Activated CD4-positive, alpha-beta T cell treated with anti-CD3 and anti-CD28 coated beads, Interleukin-2, amount 50 U/mL, for 4 hours (primary cell): ENCODE measurements at regions not wholly inside any gene's neighbourhood (a gene's known extent, or its start where the extent isn't known, plus 50 kb on each side); places are given as distances from the start of the nearest gene placed in this dataset.
"Not testable (repeated sequence)": the region's sequence is repeated elsewhere in the genome, so short reads cannot be mapped to it uniquely, and the experiment has no call there.

ENCODE experiments used
- DNase-seq, 2 experiments: peaks; one replicate each; pipeline ENCODE4 v3.0.0-alpha.2; 2020

DNA sequence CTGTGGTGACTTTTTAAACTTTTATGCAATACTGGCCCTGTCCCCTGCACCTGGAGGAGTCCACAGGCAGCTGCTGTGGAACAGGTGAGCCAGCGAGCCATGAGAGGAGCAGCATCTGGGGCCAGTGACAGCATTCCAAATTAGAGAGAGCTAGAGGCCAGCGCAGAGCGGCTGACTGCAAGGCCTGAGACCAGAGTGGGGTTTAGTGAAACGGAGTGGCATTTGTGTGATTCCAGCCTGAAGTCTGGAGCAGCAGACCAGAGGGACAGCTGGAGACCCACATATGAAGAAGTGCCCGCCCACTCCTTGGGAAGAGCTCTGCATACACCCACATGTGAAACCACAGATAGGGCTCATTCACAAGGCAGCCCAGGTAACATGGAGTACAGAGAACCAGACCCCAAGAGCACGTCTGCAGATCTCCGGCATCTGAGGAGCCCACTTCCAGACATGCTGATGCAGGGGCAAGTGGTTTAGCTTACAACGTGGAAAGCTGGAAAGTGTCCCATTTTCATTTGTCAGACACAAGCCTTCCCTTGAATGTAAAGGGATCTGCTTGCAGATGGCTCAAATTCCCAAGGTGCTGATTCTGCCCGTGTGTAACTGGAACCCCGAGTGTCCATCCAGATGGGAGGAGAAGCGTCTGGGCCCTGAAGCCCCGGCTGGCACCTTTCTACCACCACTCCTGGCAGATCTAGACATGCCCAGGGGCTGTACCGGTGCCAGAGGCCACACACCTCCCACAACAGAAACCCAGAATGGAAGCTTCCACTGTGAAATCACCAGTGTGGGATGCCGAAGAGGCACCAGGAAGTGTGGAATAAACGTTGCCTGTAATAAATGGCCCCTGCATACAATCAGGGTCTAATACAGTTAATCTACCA, 256.0 kb upstream of the TCERG1L start:
- no peak for DNase-seq

DNA sequence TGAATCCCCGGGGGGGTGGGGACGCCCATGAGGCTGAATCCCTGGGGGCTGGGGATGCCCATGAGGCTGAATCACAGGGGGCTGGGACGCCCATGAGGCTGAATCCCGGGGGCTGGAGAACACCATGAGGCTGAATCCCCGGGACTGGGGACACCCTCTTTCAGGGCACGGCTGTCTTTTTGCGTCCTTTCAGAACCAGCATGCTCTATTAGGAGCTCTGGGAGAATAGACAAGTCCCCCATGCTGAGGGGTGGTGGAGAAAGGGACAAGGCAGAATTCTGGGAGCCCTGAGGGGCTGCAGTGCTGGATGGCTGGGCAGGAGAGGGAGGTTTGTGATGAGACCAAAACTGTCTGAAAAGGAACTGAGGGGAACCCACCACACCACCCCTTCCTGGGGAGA, 257.3 kb upstream of the TCERG1L start:
- DNase-seq = no peak

DNA sequence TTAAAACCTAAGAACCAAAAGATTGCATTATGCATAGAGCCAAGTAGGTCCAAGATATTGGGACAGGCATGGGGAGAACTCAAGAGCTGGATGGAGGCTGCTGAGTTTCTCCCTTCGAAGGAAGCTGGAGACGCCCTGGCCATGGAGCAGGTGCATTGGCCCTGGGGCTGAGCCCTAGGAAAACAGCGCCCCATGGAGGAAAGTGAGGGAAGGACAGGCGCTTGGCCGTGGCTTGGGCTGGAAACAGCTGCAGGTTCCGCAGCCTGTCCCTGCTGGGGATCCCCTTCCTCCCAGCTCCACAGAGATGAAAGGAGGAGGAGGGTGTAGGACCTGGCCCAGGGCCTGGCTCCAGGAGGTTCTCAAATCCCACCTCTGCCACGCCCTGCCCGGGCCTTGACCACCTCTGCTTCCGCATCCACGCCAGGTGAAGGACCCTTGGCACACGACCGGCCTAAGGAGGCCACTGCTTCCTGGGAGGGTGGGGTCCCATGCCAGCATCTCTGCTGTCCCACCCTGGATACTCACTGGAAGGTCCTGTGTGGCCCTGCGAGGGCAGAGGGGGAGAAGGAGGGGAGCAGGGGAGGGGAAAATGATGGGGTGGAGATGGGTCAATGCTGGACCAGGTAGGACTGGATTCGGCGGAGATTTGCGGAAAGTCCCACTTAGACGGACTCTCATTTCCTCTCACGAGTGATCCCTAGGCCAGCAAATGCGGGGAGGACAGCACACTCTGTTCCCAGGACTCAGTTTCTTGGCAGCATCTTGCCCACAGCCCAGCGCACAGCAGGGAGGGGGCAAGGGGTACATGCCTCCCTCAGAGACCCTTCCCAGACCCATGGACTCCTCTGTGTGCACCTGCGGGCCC, 258.6 kb upstream of the TCERG1L start:
- DNase-seq = no peak

DNA sequence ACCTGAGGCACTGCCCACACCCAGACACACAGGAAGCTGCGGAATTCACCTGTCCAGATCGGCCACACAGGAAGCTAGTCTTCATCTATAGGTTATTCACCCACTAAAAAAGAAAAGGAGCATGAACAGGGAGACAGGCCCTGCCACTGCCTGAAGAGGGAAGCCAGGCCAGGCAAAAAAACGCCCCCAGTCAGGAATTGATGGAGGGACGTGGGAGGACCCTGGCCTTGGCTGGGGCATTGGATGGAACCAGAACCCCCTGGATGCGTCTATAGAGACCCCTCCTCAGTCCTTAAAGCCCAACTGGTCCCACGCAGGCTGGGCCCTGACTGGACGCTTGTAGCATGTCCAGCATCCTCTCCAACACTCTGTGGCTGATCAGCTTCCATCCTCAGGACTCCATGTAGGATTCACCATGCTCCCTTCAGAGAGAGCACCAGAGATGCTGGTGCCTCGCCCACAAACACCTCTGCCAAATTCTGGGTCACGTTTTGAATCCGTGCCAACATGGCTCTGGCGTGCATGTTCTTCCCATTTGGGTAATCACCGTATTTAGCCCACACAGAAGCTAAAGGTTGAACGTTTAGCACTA, 259.3 kb upstream of the TCERG1L start:
- no peak for DNase-seq

DNA sequence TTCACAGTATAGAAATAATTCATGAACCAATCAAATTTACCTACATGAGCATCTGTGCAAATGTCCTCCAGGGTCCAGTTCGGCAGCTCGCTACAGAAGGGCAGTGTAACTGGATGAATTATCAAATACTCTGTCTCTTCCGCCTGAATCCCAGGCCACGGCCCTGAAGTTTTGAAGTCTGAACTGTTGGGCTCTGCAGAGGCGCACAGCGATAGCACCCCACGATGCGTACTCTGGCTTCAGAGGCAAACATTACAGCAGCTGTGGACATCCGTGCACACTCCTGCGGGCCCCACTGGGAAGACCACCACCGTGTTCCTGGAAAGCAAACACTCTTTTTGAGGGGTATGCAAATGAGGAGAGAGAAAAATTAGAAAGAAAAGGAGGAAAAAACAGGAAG, 259.8 kb upstream of the TCERG1L start:
- no peak for DNase-seq

DNA sequence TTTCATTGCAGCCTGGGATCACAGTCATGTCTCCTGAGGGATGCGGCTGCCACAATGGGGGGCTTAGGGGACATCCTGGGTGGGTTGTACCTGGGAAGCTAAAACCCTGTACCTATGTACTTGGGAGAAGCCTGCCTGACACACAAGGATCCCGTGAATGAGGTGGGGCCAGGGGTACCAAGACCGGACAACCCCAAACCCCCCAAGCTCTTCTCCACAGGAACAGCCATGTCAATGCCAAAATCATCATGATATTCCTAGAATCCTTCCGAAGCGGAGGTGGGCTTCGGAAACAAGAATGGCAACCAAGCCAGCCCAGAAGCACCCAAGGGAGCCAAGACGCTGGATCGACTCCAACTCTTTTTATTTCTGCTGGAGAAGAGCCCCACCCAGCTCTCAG, 260.3 kb upstream of the TCERG1L start:
- DNase-seq = no peak

DNA sequence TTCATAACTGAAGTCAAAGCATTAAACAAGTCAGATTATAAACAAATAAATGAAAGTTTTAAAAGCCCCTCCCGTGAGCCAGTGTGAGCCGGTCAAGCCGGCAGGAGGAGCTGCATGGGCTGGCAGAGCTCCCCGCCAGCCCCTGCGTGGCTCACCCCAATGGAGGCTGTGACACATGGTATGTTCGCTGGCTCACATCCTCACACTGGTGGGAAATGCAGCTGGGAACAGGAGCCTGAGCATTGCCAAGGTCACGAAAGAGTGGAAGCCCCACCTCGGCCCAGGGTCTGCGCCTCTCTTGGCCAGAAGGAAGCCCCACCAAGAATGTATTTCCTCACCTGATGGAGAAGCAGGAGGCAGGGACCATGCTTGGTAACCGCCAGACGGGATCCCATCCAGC, 261.7 kb upstream of the TCERG1L start:
- no peak for DNase-seq

DNA sequence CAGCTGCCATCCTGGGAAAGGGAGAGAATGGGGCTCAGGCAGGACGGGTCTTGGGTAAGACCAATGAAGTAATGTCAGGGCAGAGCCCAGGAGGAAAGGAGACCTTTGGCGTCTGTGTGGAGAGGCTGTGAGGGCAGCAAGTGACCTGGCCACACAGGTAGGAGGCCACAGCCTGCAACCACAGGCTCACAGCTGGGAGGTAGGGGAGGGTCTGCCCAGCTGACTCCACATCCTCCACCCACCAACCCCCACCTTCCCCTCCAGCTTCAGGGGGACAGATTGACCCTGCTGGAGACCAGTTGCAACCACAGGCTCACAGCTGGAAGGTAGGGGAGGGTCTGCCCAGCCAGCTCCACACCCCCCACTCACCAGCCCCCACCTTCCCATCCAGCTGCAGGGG, 262.2 kb upstream of the TCERG1L start:
- DNase-seq = no peak

DNA sequence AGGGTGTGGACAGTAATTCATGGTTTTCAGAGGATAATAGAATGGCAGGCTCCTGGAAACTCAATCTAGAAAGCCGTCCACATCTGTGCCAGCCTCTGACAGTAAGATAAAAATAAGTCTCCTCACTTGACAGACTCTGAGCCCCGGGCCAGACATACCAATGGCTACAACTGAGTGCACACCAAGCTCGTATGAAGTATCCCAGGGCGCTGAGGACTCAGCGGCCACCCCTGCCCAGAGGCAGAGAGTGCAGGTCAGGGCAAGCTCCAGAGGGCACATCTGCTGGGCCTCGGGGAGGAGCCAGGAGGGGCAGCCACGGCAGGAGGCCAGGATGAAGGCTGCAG, 262.8 kb upstream of the TCERG1L start:
- DNase-seq = no peak

DNA sequence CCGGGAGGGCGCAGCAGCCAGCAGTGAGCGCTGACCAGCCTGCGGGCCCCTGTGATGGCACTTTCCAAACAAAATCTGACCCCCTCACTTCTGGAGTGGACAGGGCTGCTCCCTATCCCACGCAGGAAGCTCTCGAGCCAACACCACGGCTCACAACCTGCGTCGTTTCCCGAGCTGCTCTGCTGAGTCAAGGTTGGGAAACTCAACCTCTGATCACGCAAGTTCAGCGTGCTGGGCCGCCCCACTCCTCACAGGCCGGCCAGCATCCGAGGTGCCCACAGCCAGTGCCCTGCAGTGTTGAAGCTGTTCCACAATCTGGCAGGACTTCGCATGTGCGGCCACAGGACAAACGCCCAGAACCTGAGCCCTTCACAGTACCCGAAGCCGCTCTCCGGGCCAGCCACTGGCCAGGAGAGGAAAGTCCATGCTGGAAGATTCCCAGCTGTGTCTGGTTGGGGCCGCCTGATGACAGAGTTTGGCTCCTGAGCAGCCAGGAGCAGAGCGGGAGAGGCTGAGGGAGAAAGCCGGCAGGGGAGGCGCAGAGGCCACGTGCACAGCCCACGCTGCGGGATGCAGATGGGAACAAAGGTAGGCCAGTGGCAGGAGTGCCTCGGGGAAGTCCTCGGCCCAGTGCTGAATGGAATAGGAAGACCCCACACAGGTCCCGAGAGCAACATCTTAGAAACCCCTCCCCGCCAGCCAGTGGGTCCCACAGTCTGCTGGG, 263.3 kb upstream of the TCERG1L start:
- DNase-seq = no peak

DNA sequence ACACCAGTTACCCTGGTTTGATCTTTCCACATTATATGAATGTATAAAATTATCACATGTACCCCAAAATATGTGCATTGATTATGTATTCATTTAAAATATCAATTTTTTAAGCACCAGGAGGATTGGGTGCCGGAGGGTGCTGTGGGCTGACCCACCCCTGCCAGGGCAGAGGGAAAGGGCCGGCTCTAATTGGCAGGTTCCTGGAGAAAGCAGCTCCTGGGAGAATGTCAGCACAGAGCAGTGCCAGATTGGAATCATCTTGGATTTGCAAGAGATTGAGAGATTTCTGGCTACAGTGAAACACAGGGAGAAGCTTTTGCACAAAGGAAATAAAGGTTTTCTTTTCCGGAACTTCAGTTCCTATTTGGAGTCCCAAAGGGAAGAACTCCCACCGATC, 264.4 kb upstream of the TCERG1L start:
- DNase-seq = no peak

DNA sequence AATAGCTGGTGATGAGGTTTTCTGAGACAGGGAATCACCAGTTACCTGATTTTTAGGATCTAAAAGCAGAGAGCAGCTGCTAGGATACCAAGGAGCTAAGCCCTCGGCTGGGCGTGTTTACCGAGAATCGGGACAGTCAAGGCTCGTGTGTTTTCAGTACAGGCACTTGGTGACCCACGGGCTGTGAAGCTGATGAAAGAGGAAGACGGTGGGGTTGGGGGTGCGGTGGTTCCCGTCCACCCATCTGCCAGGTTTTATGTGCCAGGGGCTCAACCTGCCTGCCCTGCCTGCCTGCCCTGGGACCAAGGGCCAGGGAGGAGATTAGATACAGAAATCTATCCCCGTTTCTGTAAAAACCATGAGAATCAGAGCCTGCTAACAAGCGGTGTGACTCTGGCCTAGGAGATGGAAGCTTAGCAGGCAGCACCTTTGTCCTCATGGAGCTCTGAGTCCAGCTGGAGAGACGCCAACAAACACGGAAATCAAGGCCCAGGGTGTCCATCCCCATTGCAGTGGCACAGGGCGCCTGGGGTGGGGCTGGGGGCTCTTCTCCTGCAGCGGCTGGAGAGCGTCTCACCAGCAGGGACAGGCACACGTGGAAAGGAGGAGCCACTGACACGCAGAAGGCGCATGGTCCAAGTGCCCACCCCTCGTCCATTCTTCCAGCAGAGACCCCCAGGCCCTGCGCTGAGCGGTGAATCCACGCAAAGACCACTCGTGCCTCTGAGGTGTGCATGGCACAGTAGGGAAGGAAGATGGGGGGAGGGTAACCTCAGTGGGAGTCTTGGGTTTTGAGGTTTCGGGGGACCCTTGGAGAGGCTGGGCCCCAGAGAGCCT, 265.0 kb upstream of the TCERG1L start:
- no peak for DNase-seq

DNA sequence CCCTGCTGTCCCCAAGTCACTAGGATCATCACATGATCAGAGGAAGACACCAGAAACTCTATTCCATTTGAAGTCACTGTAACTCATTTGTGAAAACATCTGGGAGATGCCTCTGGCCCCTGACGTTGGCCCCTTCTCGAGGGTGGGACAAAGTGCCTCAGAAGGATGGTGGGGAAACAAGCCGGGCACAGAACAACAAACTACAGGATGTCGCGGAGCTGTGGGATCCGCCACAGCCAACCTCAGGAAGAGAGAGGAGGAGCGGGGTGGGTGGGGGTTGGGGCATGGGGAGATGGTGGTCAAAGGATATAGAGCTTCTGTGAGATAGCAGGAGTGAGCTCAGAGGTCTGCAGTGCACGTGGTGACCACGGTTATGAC, 265.6 kb upstream of the TCERG1L start:
- DNase-seq = no peak

DNA sequence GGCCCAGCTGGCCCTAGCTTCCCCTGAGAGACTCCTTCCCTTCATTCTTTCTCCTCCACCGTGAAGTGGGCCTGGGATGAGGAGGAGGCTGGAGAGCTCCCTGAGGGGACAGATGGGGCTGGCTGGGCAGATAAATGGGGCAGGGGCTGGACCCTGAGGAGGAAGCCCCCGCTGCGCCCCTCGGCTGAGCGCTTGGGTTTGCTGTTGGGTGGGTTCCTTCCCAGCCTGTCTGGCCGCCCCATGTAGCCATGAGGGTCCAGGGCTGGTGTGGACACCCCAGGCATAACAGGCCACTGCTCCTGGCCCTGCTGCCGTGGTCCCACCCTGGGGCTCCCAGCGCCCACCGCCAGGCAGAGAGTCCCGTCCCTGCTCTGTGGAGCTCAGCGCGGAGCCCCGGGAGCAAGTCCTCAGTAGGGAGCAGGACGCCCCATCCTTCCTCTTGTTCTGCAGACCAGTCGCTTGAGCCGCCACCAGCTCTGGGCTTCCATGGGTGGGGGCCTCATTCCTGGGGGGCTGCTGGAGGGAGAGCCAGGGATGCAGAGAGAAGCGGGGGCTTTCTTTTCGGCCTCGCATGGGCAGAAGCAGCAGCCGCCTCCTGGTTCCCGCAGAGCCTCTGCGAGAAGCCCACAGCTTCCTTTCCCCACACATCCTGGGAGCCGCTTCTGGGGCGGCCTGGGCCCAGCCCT, 266.4 kb upstream of the TCERG1L start:
- DNase-seq = no peak

DNA sequence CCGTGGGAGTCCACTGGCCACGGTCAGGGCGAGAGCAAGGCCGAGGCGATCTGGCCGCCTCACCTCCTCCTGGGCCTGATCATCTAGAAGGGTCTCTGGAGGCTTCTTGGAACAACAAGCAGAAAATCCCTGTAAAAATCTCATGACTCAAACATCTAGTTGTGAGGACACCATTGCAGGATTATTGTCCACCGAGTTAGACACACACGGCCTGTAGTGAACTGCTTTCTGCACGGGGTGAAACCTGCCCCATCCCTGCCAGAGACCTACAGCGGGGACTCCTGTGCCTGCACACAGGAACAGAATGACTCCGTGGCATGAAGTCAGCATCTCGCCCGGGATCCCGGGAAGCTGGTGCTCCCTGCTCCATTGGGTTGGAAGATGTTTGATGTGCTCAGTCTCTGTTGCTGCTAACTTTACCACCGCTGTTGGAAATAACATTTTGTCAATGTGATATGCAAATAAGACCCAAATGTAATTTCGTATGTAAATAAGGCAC, 267.0 kb upstream of the TCERG1L start:
- DNase-seq = no peak

DNA sequence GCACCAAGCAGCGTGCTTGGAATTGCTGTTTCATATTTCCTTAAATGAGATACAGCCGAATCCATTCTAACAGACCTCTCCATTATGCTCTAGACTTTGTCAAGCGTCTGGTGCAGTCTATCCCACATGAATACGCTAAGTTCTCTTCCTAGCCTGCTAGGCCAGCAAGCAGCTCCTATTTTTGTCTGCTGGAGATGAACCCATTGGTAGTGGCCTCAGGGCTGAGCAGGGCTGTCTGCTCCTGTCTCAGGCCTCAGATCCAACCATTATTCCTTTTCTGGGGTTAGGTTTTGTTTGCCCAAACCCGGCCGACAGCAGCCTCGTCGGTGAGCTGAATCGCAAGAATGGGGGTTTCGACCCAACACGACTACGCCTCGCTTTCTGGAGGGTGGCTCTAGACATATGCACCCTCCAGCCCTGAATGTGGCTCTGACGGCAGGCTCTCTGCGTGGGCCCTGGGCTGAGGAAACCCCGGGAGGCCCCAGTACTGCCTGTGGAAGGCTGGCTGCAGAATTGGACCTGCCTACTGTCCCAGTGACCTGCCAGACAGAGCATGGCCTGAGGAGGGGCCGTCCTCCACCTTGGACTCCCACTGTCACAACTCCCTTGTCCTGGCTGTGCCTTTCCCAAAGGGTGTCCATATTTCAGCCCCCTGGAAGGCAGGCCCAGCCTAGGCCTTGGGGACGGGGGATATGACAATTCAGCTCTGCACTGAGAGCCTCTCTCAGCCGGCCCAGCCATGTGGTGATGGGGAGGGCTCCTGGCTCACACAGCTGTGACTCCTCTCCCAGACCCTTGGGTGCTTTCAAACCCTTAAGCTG, 267.9 kb upstream of the TCERG1L start:
- DNase-seq = no peak

DNA sequence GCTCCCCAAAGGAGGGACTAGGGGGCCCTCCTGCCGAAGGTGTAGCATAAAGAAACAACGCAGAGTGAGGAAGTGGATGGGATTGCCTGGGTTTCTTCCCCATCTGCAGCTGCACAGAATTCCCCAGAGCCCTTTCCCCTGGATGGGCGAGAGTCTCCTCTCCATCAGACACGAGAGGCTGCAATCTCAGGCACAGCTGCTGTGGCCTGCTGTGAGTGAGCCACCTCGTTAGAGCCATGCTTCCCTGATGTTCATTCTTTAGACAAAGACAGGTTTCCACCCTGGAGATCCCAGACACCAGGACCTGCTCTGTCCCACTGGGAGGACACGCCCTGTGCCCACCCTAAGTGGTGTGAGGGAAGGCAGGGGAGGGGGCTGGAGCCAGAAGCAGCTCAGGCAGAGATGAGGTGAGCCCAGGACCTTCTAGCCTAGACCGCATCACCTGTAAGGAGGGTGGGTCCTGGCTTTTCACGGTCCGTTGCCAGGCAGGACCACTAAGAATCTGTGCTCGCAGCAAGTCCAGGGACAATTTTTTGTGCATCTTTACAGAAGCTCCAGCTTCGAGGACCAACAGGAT, 268.6 kb upstream of the TCERG1L start:
- DNase-seq = no peak

DNA sequence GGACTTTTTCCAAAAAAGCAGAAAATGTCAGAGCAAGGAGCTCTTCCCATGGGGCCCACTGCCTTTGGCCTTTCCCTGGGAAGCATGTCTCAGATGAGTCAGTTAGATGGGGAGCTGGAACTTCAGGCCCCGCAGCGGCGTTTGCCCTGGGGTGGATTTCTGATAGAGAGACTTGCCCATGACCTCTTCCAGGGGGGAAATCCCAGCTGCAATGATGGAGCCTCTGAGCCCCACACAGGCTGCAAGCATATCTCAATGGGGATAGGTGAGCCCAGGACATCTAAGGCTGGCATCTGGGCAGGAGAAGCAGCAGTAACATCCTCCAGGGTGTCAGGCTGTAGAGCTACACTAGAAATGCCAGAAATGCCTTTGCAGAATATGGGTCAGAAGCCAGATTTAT, 269.2 kb upstream of the TCERG1L start:
- no peak for DNase-seq

DNA sequence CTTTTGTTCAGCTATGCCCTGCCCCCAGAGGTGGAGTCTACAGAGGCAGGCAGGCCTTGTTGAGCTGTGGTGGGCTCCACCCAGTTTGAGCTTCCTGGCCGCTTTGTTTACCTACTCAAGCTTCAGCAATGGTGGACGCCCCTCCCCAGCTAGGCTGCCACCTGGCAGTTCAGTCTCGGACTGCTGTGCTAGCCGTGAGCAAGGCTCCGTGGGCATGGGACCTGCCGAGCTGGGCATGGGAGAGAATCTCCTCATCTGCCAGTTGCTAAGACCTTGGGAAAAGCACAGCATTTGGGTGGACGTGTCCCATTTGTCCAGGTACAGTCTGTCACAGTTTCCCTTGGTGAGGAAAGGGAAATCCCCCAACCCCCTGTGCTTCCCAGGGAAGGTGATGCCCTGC, 270.0 kb upstream of the TCERG1L start:
- DNase-seq = not testable (repeated sequence)

DNA sequence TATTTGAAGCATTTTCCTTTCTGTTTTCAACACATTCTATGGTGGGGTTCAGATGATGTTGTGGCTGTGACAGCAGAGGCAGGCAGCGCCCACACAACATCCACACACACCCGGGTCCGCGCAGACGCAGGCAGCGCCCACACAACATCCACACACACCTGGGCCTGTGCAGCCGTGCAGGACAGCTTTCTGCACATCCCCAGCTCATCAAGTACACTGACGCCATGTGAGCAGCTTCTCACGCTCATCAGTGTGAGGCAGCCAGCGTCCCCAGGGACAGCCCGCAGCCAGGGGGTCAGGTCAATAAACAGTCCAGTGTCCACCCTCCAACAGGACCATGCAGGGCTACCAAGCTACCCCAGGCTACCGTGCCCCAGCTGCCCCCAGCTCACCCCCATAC, 272.8 kb upstream of the TCERG1L start:
- no peak for DNase-seq
